H1 (cell line): ENCODE measurements at regions not wholly inside any gene's neighbourhood (a gene's known extent, or its start where the extent isn't known, plus 50 kb on each side); places are given as distances from the start of the nearest gene placed in this dataset.

ENCODE experiments used
- CTCF ChIA-PET: fragments of 300-600 bp; sonication (Branson Sonifier 250); formaldehyde crosslinking; loops from one replicate; lab custom pipeline; 2021; ENCODE audit not compliant: partially characterized antibody; lab: Charles Lee
- POLR2A ChIA-PET: fragments of 300-600 bp; sonication (Branson Sonifier 250); formaldehyde crosslinking; loops from one replicate; lab custom pipeline; 2021; ENCODE audit warnings: inconsistent platforms; ENCODE audit not compliant: partially characterized antibody; lab: Charles Lee
- DNase-seq, 2 experiments: peaks; one replicate each; pipeline versions ENCODE4 v3.0.0 to v3.0.0-alpha.2; 2010 to 2022; ENCODE audit warnings: low spot score in 2 of 2, low read depth in 1 of 2, mixed read lengths in 1 of 2
- FAIRE-seq: peaks from 2 replicates; lab custom pipeline; 2011; peaks lifted over from hg19 to GRCh38; lab: Jason Lieb, UNC
- H2AFZ ChIP-seq: 2 replicates; pipeline ENCODE4 v1.8.1; 2012; ENCODE audit warnings: low read length, inconsistent platforms
- H2AK5ac ChIP-seq: 2 replicates; pipeline ENCODE4 v1.6.1; 2013; ENCODE audit warnings: low read depth, low read length
- H2BK120ac ChIP-seq: replicated peaks from 2 replicates; pipeline ENCODE3; 2013; ENCODE audit warnings: low read depth, low read length, inconsistent platforms
- H2BK12ac ChIP-seq: 2 replicates; pipeline ENCODE4 v1.6.1; 2013; ENCODE audit warnings: low read depth, low read length
- H2BK15ac ChIP-seq: 2 replicates; pipeline ENCODE4 v1.6.1; 2013; ENCODE audit warnings: low read length
- H2BK20ac ChIP-seq: 2 replicates; pipeline ENCODE4 v1.6.1; 2013; ENCODE audit warnings: low read length
- H2BK5ac ChIP-seq: 2 replicates; pipeline ENCODE4 v1.6.1; 2013; ENCODE audit warnings: low read depth, low read length
- H3K14ac ChIP-seq: 2 replicates; pipeline ENCODE4 v1.6.1; 2013; ENCODE audit warnings: inconsistent platforms; ENCODE audit not compliant: insufficient read length
- H3K18ac ChIP-seq: 2 replicates; pipeline ENCODE4 v1.6.1; 2013; ENCODE audit warnings: low read length; ENCODE audit errors: extremely low read depth
- H3K23ac ChIP-seq: 2 replicates; pipeline ENCODE4 v1.6.1; 2013; ENCODE audit warnings: inconsistent platforms; ENCODE audit not compliant: insufficient read length
- H3K23me2 ChIP-seq: 2 replicates; pipeline ENCODE4 v1.6.1; 2013; ENCODE audit warnings: low read depth, low read length
- H3K27ac ChIP-seq: 2 replicates; pipeline ENCODE4 v1.6.1; 2011; ENCODE audit warnings: low read depth, low read length, inconsistent platforms
- H3K27me3 ChIP-seq, 4 experiments: replicated peaks in 1 of 4; 1 replicate in 1 of 4; 2 replicates in 3 of 4; pipeline versions ENCODE4 v1.6.1 to v1.8.1; 2011 to 2013; ENCODE audit warnings: low read length in 3 of 4, mild to moderate bottlenecking in 3 of 4, inconsistent platforms in 2 of 4, mixed read lengths in 2 of 4, moderate library complexity in 1 of 4; ENCODE audit not compliant: control insufficient read depth in 3 of 4, insufficient read depth in 3 of 4; ENCODE audit errors: extremely low read depth in 1 of 4
- H3K36me3 ChIP-seq, 4 experiments: 2 replicates each; pipeline versions ENCODE4 v1.6.1 to v1.8.1; 2011 to 2013; ENCODE audit warnings: mild to moderate bottlenecking in 4 of 4, low read length in 3 of 4, moderate library complexity in 2 of 4, control low read depth in 1 of 4, inconsistent platforms in 1 of 4; ENCODE audit not compliant: insufficient read depth in 4 of 4, control insufficient read depth in 2 of 4
- H3K4ac ChIP-seq: replicated peaks from 2 replicates; pipeline ENCODE3; 2013; ENCODE audit warnings: low read length, low read depth, mixed read lengths, inconsistent platforms; ENCODE audit not compliant: insufficient read length
- H3K4me1 ChIP-seq, 4 experiments: replicated peaks in 1 of 4; 1 replicate in 1 of 4; 2 replicates in 3 of 4; pipeline versions ENCODE4 v1.6.1 to v1.8.1; 2011 to 2013; ENCODE audit warnings: low read length in 3 of 4, inconsistent platforms in 2 of 4, mixed read lengths in 1 of 4; ENCODE audit not compliant: insufficient read depth in 4 of 4, control insufficient read depth in 3 of 4
- H3K4me2 ChIP-seq, 2 experiments: 2 replicates each; pipeline versions ENCODE4 v1.6.1 to v1.8.1; 2011 to 2013; ENCODE audit warnings: low read depth in 2 of 2, low read length in 2 of 2, control low read depth in 1 of 2, inconsistent platforms in 1 of 2, mild to moderate bottlenecking in 1 of 2; ENCODE audit not compliant: insufficient read depth in 1 of 2
- H3K4me3 ChIP-seq, 4 experiments: fragments of 200-600, 300-600 bp in 1 of 4; sonication (generic), shearing (Covaris generic), sonication (Bioruptor Twin) in 1 of 4; 2 replicates each; pipeline versions ENCODE4 v1.5.1 to v1.8.1; 2011 to 2016; ENCODE audit warnings: low read length in 4 of 4, low read depth in 3 of 4, control low read depth in 2 of 4, inconsistent platforms in 2 of 4, mild to moderate bottlenecking in 2 of 4, mixed read lengths in 1 of 4, moderate library complexity in 1 of 4; ENCODE audit not compliant: insufficient read depth in 2 of 4; ENCODE audit errors: extremely low read depth in 1 of 4
- H3K56ac ChIP-seq: replicated peaks from 2 replicates; pipeline ENCODE3; 2013; ENCODE audit warnings: low read depth, mild to moderate bottlenecking, mixed read lengths, low read length, inconsistent platforms; ENCODE audit not compliant: insufficient read length
- H3K79me1 ChIP-seq: 2 replicates; pipeline ENCODE4 v1.6.1; 2013; ENCODE audit warnings: low read depth, low read length, control low read depth
- H3K79me2 ChIP-seq, 2 experiments: 2 replicates each; pipeline versions ENCODE4 v1.6.1 to v1.8.1; 2012 to 2013; ENCODE audit warnings: low read length in 2 of 2, mild to moderate bottlenecking in 2 of 2, inconsistent platforms in 1 of 2; ENCODE audit not compliant: insufficient read depth in 2 of 2, control insufficient read depth in 1 of 2
- H3K9ac ChIP-seq, 4 experiments: replicated peaks in 1 of 4; 1 replicate in 1 of 4; 2 replicates in 3 of 4; pipeline versions ENCODE4 v1.6.1 to v1.8.1; 2011 to 2013; ENCODE audit warnings: low read depth in 3 of 4, low read length in 3 of 4, control low read depth in 2 of 4, mild to moderate bottlenecking in 2 of 4, moderate library complexity in 2 of 4, inconsistent platforms in 1 of 4; ENCODE audit errors: extremely low read depth in 1 of 4
- H3K9me3 ChIP-seq, 2 experiments: 2 replicates each; pipeline versions ENCODE4 v1.6.1 to v1.8.1; 2012 to 2013; ENCODE audit warnings: mild to moderate bottlenecking in 2 of 2, moderate library complexity in 2 of 2, control low read depth in 1 of 2, inconsistent platforms in 1 of 2, low read depth in 1 of 2, low read length in 1 of 2, mixed read lengths in 1 of 2; ENCODE audit not compliant: insufficient read depth in 2 of 2
- H4K20me1 ChIP-seq, 2 experiments: replicated peaks in 1 of 2; 2 replicates each; pipeline versions ENCODE3 to v1.8.1; 2011 to 2013; ENCODE audit warnings: inconsistent platforms in 2 of 2, low read length in 2 of 2, mild to moderate bottlenecking in 1 of 2; ENCODE audit not compliant: insufficient read depth in 2 of 2, control insufficient read depth in 1 of 2
- H4K5ac ChIP-seq: 2 replicates; pipeline ENCODE4 v1.6.1; 2013; ENCODE audit warnings: low read length, low read depth, mixed read lengths, inconsistent platforms; ENCODE audit not compliant: insufficient read length
- H4K8ac ChIP-seq: 2 replicates; pipeline ENCODE4 v1.8.0; 2013; ENCODE audit warnings: mild to moderate bottlenecking, moderate library complexity, low read length, inconsistent platforms; ENCODE audit not compliant: insufficient read depth; ENCODE audit errors: extremely low read depth
- H4K91ac ChIP-seq: replicated peaks from 2 replicates; pipeline ENCODE3; 2013; ENCODE audit warnings: low read length, mixed read lengths, inconsistent platforms; ENCODE audit not compliant: insufficient read length
- ATF2 ChIP-seq: IDR thresholded peaks from 2 replicates; pipeline ENCODE4 v1.6.1; 2012; ENCODE audit warnings: low read length, inconsistent platforms
- BCL11A ChIP-seq, 2 experiments: IDR thresholded peaks; one replicate each; pipeline ENCODE4 v1.6.1; 2011; ENCODE audit warnings: low read depth in 2 of 2, low read length in 2 of 2, mild to moderate bottlenecking in 2 of 2
- BRCA1 ChIP-seq: IDR thresholded peaks from 2 replicates; pipeline ENCODE4 v1.6.1; 2012; ENCODE audit warnings: low read depth, low read length, improper control_type of control experiment
- CBX8 ChIP-seq: fragments of 300-800, 300-1000 bp; sonication (generic); IDR thresholded peaks from 2 replicates; pipeline ENCODE4 v1.7.1; 2016; ENCODE audit warnings: low read depth, low read length, borderline replicate concordance
- EP300 ChIP-seq, 2 experiments: IDR thresholded peaks; 1 replicate in 1 of 2; 2 replicates in 1 of 2; pipeline ENCODE4 v1.6.1; 2011 to 2012; ENCODE audit warnings: low read depth in 2 of 2, low read length in 2 of 2, mild to moderate bottlenecking in 2 of 2, borderline replicate concordance in 1 of 2, inconsistent platforms in 1 of 2, moderate library complexity in 1 of 2
- HDAC6 ChIP-seq: IDR thresholded peaks from one replicate; pipeline ENCODE4 v1.7.1; 2012; ENCODE audit warnings: low read depth, mild to moderate bottlenecking, inconsistent platforms, low read length, moderate library complexity
- NRF1 ChIP-seq: IDR thresholded peaks from 2 replicates; pipeline ENCODE4 v1.6.1; 2011; ENCODE audit warnings: mild to moderate bottlenecking, low read depth, low read length, improper control_type of control experiment
- SRF ChIP-seq: IDR thresholded peaks from 2 replicates; pipeline ENCODE4 v1.6.1; 2011; ENCODE audit warnings: mild to moderate bottlenecking, low read depth, low read length, moderate library complexity
- TAF1 ChIP-seq: IDR thresholded peaks from 2 replicates; pipeline ENCODE4 v1.6.1; 2011; ENCODE audit warnings: mild to moderate bottlenecking, low read depth, low read length
- WGBS, 2 experiments: shearing (Covaris generic) in 1 of 2; methylation state at CpG; one replicate each; pipeline versions ENCODE4 v1.1.6 to v1.1.7; 2013 to 2015; ENCODE audit warnings: low lambda C conversion rate in 2 of 2, mixed read lengths in 2 of 2, inconsistent platforms in 1 of 2, low coverage in 1 of 2, missing lambda C conversion rate in 1 of 2; ENCODE audit not compliant: insufficient replicate concordance in 2 of 2, insufficient coverage in 1 of 2, insufficient read length in 1 of 2; ENCODE audit errors: extremely low coverage in 1 of 2, missing lambda C conversion rate in 1 of 2; 5-methylcytosine and 5-hydroxymethylcytosine counted together

DNA sequence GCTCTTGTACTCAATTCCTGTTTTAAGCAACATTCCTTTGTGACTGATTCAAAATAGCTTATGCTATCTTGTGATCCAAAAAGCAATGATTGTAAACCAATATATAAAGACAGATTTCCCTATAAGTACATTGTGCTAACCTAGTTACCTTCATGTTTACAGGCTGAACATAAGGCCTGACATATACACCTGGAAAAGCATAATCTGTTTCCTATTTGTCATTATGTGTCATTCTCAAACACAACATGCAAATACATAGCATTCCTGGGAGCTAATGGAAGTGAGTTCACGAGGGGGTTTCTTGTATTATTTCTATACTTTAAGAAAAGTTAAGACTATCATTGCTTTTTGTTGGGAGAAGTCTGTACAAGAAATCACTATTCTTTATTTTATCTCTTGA, 638.1 kb upstream of the AGA start:
- Histone ChIP-seq H3K4me2 (no peak overlapping the region), H4K8ac (no peak overlapping the region), H2AK5ac (no peak overlapping the region), H2BK12ac (no peak overlapping the region), H2BK15ac (no peak overlapping the region), H3K27me3 (no peaks in the 10 kb centered on the region), H2BK5ac (no peak overlapping the region), H2AFZ (no peak overlapping the region), H3K9me3 (no peaks in the 10 kb centered on the region), H3K14ac (no peak overlapping the region), H3K4me3 (no peak overlapping the region), H3K79me1 (no peaks in the 10 kb centered on the region), H3K79me2 (no peaks in the 10 kb centered on the region), H3K4me1 (no peaks in the 10 kb centered on the region), H3K27ac (no peak overlapping the region), H2BK20ac (no peak overlapping the region), H3K56ac (no peak overlapping the region), H4K91ac (no peak overlapping the region), H3K36me3 (no peaks in the 10 kb centered on the region), H3K4ac (no peak overlapping the region), H3K18ac (no peak overlapping the region), H2BK120ac (no peak overlapping the region), H3K23me2 (no peaks in the 10 kb centered on the region), H4K20me1 (no peaks in the 10 kb centered on the region), H3K9ac (no peak overlapping the region), H4K5ac (no peak overlapping the region), H3K23ac (no peak overlapping the region)
- CTCF ChIA-PET, result no interaction called here
- no peak for DNase-seq
- FAIRE-seq, result no peak
- POLR2A ChIA-PET, result no interaction called here
- 95% methylated on average over 1 of the region's 1 CpG; no CpG with 5 or more reads in 1 of the 2 experiments for WGBS, 2 experiments
- TF ChIP-seq HDAC6 (no peak), SRF (no peak), BRCA1 (no peak), EP300 (IDR thresholded peaks at IDR 0.05; ENCODE audit: borderline replicate concordance in 1 of 2, low read depth in 2 of 2, low read length in 2 of 2) (no peak), TAF1 (no peak), CBX8 (no peak), NRF1 (no peak), ATF2 (no peak), BCL11A (IDR thresholded peaks at IDR 0.05; ENCODE audit: low read depth in 2 of 2, low read length in 2 of 2) (no peak)
